ENCODE measurements at regions not wholly inside any gene's neighbourhood (a gene's known extent, or its start where the extent isn't known, plus 50 kb on each side); places are given as distances from the start of the nearest gene placed in this dataset.

- H3K4me3 ChIP-seq (ENCODE audit: low read depth, low read length): no peak overlapping the region
- in situ Hi-C loops (cut with HindIII; ENCODE audit: low sequenced_read_pairs): no loop called here
- DNase-seq (ENCODE audit: low read depth): peak; percentile 33
- TF ChIP-seq, protein P1, sequence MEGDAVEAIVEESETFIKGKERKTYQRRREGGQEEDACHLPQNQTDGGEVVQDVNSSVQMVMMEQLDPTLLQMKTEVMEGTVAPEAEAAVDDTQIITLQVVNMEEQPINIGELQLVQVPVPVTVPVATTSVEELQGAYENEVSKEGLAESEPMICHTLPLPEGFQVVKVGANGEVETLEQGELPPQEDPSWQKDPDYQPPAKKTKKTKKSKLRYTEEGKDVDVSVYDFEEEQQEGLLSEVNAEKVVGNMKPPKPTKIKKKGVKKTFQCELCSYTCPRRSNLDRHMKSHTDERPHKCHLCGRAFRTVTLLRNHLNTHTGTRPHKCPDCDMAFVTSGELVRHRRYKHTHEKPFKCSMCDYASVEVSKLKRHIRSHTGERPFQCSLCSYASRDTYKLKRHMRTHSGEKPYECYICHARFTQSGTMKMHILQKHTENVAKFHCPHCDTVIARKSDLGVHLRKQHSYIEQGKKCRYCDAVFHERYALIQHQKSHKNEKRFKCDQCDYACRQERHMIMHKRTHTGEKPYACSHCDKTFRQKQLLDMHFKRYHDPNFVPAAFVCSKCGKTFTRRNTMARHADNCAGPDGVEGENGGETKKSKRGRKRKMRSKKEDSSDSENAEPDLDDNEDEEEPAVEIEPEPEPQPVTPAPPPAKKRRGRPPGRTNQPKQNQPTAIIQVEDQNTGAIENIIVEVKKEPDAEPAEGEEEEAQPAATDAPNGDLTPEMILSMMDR (IDR thresholded peaks at IDR 0.05; ENCODE audit: low read depth, low read length, missing control alignments): peak; percentile 83
Observed at GRCh38 chr20:51966296-51966971, 164.1 kb upstream of the SALL4 start.

- DNase-seq (ENCODE audit: low read depth): no peak
- in situ Hi-C loops (cut with HindIII; ENCODE audit: low sequenced_read_pairs): no loop called here
- TF ChIP-seq, protein P1 (IDR thresholded peaks at IDR 0.05; ENCODE audit: low read depth, low read length, missing control alignments): no peak
Observed at GRCh38 chr20:51961964-51962761, 159.8 kb upstream of the SALL4 start.

DNA sequence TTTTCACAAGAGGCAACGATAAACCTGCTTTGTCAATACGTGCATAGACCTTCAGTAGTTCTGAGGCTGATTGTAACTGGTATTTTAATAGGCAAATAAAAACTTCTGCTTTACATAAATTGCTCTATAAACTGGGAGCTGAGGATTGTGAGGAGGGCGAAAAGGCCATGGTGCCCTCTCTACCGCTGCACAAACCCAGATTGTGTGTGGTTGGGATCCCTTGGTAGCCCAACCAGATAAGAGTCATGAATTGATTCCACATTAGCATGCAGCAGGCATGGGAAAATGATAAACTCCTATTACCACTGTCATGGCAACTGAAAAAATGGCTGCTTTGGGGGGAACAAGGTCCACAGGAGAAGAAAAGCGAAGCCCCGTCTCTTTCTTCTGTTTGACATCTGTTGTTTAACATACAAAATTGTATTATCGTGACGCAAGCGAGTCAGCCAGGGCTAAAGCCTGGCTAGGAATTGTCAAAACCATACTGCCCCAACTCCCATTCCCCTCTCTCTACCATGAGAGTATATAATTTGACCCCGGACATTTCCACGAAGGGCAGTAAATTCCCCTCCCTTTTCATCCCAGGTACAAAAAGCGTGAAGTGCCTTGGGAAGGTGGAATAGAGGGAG lies 157.8 kb upstream of the SALL4 start:
- H3K4me3 ChIP-seq (ENCODE audit: low read depth, low read length): no peak overlapping the region
- DNase-seq (ENCODE audit: low read depth): no peak
- TF ChIP-seq, protein P1 (IDR thresholded peaks at IDR 0.05; ENCODE audit: low read depth, low read length, missing control alignments): no peak
- in situ Hi-C loops (cut with HindIII; ENCODE audit: low sequenced_read_pairs): no loop called here

More at GRCh38 chr20:51961964-51962761, 159.8 kb upstream of the SALL4 start:
- no peak overlapping the region for H3K4me3 ChIP-seq (ENCODE audit: low read depth, low read length)

DNA sequence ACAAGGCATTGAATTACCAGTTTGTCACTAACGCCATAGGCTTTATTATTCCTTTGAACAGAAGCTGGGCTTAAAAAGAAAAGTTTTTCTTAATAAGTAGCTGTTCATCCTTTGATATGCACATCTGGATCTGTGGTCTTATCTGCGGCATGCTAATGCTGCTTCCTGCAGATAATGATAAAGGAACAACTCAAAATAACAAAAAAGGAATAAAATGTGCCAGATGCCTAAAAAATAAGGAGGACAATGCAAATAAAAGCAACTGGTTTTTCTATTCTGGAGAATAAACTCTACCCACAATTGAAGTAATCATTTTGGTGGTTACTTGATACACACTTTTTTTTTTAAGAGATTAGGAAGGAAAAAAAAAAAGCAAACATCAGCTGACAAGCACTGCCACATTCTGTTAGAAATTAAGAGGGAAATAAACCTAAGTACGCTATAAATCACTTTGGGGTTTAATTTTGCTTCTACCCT lies 156.8 kb upstream of the SALL4 start:
- no peak overlapping the region for H3K4me3 ChIP-seq (ENCODE audit: low read depth, low read length)
- in situ Hi-C loops (cut with HindIII; ENCODE audit: low sequenced_read_pairs): no loop called here
- no peak for DNase-seq (ENCODE audit: low read depth)
- TF ChIP-seq, protein P1 (IDR thresholded peaks at IDR 0.05; ENCODE audit: low read depth, low read length, missing control alignments): no peak

DNA sequence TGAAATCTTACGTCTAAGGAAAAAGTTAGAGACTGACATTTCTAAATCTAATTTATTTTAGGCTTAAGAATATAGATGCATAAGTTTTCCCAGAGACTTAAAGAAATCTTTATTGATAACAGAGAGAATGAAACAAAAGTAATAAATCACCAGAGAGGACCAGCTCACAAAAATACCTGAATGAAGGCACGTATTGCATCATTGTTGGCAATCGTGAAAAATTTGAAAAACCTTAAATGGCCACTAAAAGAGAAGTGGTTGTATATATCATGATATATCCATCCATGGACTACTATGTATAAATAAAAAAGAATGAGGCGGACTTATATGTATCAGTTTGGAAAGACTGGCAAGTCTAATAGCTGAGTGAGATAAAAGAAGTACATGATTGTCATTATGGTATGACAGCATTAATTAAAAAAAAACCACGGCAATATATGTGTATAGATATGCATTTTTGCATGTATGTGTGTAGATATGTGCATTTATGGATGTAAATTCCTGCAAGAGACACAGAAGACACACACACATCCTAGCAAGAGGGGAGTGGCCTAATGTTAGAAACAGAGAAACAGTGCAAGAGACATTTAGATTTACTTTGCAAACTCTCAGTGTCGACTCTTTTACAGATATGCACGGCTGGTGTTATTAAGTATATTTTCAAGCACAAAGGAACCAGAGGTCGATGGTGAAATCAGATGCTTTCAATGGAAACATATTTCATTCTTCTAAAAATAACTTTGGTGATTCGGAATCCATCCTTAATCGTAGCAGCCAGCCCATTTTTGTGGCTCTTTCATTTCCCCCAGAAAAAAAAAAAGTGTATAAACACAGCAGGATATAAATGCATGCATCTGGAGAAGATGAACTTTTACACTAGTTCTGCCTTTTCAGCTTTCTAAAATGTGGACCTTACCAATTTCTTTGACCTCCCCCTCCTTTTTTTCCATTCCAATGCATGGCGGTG lies 156.1 kb upstream of the SALL4 start:
- DNase-seq (ENCODE audit: low read depth): peak; percentile 26
- TF ChIP-seq, protein P1 (IDR thresholded peaks at IDR 0.05; ENCODE audit: low read depth, low read length, missing control alignments): no peak
- in situ Hi-C loops (cut with HindIII; ENCODE audit: low sequenced_read_pairs): no loop called here
- H3K4me3 ChIP-seq (ENCODE audit: low read depth, low read length): no peak overlapping the region

Measured in astrocyte of the cerebellum (primary cell).